Muscle of arm (tissue), 1 donor: ENCODE measurements at regions not wholly inside any gene's neighbourhood (a gene's known extent, or its start where the extent isn't known, plus 50 kb on each side); places are given as distances from the start of the nearest gene placed in this dataset.

Experiments used
- DNase-seq: peaks from one replicate; pipeline ENCODE4 v3.0.0-alpha.2; 2013

DNA sequence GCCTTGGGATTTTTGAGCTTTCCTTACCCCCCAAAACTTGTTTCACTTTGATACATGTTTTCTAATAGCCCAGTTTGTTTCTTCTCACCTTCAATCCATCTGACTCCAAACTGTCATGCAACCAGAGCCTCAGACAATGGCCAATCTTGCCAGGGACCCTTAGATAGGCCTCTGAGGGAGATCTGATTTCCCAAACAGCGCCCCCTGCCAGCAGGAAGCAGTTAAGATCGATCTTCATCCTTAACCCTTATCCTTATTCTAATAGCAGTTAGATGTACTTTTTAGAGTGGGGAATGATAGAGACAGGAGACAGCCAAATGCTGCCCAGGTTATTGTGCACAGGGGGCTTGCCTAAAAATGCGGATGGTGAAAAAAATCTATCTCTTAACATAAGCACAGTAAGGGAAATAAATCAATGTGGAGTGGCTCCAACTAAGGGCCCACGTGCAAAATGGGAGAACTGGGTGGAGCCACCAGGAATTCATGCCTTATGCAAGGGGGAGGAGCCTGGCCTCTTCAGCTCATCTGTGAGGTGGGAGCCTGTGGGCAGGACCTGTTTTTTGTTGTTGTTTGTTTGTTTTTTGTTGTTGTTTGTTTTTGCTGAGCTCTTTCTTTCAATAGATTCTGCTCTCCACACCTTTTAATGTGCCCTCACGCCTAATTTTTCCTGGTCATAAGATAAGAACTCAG, 833.6 kb upstream of the AGA start:
- no peak for DNase-seq

DNA sequence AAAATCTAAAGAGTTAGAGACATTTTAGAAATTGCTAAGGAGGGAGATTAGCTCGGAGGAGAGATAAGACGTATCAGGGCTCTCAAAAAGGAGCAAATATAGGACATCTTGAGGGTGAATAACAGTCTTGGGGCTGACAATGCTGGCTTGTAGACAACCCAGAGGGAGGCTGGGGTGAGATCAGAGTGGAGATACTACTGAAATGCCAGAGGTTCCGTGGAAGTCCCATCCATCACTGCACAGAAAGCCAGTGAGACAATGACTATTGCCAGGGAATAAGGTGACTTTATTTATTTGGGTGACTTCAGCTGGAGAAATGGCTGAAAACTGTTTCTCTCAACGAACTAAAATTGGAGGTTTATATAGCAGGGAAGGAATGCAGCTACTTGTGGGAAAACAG, 838.1 kb upstream of the AGA start:
- DNase-seq, result no peak

DNA sequence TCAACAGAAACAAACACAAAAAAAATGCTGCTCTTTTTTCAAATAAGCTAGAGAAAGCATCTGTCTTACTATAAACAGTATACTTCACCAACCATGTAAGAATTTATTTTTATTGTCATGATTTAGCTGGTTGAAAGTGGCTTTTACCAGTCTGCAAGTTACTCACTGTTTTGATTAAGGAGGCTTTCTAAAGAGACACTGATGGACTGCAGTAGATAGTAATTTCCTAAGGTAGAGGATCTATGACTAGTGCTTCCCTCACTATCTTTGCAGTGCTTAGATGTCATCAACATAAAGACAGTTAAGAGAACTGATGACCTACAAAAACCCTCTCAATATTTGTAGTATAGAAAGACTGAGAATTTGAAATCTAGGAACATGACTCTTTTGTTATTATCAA, 846.2 kb upstream of the AGA start:
- no peak for DNase-seq

DNA sequence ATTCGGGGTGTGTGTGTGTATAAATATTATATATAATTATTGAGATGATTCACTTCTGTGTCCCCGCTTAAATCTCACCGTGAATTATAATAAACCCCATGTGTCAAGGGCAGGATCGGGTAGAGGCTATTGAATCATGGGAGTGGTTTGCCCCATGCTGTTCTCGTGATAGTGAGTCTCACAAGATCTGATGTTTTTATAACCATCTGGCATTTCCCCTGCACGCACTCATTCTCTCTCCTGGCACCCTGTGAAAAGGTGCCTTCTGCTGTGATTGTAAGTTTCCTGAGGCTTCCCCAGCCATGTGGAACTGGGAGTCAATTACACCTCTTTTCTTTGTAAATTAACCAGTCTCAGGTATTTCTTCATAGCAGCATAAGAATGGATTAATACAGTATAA, 851.4 kb upstream of the AGA start:
- DNase-seq, result no peak

DNA sequence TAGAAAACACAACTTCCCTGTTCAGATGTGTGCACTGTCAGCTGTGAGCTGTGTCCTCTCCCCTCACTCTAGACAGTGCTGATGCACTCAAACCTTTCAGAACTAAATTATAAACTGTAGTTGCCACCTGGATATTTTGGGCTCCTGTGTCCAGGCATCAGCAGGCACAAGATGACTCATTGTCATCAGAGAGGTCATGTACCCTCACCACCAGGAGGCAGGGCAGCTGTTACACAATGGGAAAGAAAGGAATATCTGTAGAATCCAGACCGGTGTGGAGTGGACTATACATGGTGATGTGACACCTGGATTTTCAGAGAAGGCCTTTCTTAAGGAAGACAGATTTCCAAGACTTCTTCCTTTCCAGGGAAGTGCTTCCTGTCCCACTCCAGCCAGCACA, 854.4 kb upstream of the AGA start:
- DNase-seq, result no peak

DNA sequence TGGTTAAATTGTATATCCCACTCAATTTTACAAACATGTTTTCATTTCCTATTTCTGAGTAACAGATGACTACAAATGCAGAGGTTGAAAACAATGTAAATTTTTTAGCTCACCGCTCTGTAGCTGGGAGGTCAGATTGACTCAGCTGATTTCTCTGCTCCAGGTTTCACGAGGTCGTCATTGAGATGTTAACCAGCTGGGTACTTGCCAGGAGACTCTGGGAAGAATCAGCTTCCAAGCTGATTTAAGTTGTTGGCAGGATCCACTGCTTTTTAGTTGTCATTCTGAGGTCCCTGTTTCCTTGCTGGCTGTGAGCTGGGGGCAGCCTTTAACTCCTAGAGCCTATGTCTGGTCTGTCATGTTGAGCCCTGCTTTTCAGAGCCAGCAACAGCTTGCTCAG, 864.3 kb upstream of the AGA start:
- DNase-seq, result peak; percentile 2

DNA sequence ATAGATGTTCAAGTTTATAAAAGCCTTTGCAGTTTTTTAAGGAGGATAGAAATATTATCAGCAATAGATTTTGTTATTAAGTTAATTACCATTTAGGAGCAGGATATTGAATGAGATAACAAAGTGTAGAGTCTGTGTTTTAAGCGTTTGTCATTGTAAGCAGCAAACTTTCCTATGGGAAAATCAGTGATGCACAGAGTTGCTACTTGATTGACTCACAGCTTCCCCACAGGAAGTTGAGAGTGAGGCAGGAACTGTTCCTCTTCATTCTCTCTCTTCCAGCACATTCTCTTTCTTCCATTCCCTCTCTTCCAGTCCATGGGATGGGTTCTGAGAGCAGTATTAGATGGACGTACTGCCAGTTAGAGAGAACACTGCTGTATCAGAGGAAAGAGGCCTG, 867.7 kb upstream of the AGA start:
- no peak for DNase-seq

DNA sequence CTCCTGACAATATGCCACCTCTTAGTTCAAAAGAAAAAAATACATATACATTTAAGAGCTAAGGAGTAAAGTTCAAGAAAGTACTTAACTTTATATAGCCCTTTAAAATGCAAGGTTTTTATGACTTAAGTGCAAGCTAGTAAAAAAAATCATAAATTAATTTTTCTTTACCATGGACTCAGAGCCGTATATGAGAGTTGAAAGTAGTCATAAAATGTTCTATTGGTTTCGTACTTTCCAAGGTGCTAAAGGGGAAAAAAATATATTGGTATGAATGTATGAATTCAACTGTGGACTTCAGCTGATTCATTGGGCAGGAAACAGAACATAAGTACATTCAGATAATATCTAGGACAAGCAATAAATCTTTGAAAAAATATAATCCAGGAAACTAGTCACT, 869.8 kb upstream of the AGA start:
- DNase-seq, result no peak

DNA sequence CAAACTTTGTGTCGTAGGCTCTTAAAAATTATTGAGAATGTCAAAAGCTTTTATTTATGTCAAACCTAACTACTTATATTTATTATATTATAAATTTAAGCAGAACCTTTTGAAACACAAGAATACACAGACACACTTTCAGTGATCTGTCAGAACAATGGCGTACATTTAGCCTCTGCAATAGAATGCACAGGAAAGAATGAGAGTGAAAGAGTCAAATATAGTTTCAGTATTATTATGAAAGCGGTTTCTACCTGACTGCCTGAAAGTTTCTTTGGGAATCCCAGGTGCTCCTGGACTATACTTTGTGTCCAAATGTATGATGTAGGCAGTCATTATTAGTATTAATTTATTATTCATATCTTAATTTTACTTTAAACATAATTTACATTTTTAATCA, 872.0 kb upstream of the AGA start:
- no peak for DNase-seq

DNA sequence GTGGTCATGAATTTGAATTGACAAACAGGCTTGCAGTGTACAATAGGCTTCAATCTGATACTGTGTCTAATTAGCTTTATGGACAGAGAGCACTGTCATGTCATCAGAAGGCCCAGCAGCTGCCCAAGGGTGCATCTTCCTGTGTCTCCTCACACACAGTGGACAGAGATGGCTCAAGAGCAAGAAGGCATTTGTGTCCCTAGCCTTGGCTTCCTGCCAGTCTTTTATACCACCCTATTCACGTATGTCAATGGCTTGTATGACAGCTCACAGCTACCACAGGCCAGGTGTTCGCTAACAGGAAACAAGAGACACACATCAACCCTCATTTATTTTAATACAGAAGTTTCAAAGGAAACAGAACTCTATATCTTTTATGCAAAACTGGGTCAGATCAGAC, 874.0 kb upstream of the AGA start:
- DNase-seq, result no peak

DNA sequence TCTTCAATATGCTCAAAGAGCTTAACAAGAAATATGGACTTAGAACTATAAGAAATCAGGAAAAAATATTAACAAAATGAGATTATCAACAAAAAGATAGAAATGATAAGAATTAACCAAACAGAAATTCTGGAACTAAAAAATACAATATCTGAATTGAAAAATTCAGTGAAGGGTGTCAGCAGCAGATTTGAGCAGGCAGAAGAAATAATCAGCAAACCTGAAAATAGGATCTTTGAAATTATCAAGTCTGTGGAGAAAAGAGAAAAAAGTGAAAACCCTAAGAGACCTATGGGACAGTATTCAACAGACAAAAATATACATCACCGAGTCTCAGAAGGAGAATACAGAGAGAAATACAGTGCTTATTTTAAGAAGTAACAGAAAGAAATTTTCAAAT, 877.8 kb upstream of the AGA start:
- no peak for DNase-seq

DNA sequence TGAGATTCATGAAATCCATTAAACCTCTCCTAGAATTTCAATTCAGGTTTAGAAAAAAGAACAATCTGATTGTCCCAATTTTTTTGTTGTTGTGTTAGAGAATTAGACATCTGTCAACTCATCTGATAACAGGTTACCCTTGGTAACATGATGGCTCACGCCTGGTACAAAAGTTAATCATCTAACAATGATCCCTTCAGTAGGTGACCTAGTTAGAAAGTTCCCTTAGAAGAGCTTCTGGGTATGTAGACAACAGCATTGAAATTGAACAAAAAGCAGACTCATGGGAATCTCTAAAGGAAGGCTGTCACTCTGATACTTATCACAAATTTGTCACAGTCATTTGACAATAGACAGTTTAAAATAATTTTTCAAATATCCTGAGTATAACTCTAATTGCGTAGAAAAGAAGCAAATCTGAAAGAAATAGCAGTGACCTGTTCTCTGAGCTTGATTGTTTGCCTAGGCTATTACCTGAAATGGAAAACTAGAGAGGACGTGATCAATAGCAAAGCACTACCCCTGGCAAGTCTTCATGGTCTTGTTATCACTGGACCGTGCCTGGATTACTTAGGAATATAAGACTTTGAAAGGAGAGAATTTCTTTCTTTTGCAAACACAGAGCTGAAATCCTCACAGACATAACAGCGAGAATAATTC, 880.4 kb upstream of the AGA start:
- DNase-seq, result no peak

DNA sequence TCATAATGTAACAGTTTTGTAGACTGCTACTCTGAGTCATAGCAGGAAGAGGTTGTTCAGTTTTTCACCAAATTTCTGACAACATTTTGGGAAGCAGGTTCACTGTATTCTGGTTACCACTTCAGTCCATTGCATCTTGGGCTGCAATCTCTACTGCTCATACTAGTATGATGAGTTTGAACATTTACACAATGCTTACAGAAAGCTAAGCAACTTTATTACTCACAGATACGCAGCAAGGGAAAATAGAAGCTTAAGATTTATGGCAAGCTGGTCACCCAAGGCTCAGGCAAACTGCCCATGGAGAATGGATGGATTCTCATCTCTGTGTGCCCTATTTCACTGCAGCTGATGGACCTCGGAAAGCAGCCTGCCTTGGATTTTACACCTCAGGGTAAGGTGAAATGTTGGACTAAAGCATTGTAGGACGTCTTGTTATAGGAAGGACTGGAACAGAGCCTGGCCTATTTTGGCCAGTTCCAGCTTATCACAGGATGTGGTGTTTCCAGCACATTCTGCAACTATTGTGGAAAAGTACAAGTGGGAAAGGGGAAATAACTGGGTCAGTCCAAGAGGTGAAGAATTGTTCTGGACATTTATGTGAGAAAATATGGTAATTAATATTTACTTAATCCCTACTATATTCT, 887.1 kb upstream of the AGA start:
- DNase-seq, result no peak

DNA sequence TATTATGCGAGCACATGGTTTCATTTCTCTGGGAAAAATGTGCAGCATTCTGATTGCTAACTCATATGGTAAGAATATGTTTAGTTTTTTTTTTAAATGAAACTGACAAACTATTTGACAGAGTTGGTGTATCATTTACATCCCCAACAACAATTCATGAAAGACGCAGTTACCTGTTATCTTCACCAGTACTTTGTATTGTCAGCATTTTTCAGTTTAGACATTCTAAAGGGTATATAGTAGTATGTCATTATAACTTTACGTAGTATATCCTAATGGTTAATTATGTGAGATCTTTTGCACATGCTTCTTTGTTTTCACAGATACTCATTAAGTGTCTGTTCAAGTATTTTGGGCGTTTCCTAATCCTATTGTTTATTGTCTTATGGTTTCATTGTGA, 891.1 kb upstream of the AGA start:
- no peak for DNase-seq

DNA sequence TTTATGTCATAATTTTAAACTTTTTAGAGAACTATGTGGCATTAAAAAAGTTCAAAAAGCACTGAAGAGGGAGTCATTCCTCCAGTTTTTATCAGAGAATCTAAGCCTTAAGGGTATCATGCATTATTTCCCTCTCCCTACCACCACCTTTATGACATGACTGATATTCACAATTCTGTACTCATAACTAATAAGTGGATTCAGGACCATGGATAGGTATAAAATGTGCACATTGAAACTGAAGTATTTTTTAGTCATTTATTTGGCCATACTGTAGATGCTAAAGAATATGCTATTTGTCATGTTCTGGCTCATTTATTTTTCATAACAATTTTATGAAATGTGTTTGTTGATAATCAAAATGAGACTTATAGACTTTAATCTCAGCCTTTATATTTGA, 897.5 kb upstream of the AGA start:
- no peak for DNase-seq

DNA sequence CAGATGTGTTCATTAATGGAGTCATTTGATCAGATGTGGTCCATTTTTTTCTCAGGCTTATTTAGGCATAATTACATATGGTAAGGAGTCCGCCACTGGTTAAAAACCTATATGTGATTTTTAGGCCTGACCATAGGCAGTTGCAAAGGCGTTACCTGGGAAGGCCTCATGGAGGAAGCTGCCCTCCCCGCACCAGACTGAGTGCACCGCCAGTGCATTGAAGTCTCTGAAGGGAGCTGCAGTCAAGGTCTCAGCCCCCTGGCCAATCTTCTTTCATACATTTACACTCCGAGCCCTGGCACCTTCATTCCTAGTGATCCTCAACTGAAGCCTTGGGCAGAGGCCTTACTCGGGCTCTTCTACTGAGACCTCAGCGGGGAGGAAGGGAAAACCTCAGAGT, 898.2 kb upstream of the AGA start:
- DNase-seq, result no peak

DNA sequence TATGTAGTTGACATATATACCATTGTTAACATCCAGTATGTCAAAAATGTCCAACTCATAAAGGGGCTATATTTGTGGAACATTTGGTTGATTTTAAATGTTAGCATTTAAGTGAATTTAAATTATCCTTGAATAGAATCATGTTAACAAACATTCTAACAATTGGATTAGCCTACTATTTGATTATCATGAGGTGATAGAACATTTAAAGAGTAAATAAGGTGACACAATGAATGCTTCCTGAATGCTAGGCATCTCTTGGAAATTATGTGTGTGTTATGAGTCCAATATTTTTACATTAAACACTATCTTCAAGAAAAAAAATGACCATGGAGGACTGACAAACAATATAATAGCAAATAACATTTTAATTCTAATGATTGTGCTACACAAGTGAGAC, 901.9 kb upstream of the AGA start:
- no peak for DNase-seq

DNA sequence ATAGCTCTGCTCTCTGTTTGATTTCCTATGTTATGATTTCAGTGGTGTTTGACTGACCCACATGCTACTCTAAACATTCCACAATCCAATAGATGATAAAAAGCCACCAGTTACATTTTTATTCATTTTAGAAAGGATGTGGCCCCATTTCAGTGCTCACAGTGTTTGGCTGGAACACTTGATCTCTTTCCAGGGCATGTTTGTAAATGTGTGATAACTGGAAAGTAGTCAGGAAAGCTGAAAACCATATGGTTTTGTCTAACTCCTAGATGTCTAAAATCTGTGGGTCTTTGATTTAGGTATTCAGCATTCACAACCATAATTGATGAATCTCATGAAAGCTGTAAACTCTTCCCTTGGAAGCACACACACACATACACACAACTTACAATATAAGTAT, 904.9 kb upstream of the AGA start:
- no peak for DNase-seq

DNA sequence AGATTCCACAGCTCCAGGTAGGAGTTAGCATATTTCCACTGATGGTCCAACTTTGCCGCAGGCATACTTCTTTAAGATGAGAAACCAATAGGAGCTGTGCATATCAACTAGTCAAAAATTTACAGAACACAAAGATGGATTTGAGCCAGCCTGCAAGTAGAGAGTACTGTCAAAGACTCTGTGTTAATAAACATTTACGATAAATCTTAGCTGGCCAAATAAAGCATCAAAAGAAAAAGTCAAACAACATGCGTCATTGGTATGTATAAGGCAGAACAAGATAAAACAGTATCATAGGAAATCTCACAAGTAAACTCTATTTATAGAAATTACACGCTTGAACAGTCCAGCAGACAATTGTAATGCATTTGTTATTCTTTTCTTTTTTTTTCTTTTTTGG, 907.4 kb upstream of the AGA start:
- no peak for DNase-seq

DNA sequence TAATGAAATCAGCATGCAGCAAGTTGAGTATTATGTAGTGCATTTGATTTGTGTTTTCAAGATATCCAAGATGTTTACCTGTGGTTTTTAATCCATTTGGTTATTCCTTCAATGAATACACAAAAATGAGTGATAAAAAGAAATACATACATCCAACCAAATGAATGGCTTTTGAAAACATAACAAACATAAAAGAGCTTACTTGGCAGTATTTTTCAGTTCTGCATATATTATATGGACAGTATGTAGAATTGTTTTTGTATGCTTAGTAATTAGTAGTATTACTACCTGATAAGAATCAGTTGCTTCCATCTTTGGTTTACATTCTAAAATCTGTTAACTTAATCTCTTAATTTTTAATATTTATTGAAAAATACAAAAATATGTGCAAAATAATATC, 908.9 kb upstream of the AGA start:
- no peak for DNase-seq

DNA sequence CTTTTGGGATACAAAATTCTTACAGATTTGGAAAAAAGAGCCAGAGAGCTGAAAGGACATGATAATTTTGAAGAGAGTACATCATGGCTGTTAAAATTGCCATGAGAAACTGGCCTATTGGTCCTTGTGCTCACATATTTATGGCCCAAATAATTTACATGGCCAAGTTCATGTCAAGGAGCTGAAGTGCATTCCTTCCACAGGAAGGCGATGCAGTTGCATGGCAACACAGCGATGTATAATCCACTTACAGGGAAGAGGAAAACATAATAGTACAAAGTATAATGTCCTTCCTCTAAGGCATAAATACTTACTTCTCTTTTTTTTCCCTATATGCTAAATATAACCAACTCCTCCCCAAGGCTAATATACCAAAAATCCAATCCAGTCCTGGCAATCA, 914.5 kb upstream of the AGA start:
- DNase-seq, result no peak

DNA sequence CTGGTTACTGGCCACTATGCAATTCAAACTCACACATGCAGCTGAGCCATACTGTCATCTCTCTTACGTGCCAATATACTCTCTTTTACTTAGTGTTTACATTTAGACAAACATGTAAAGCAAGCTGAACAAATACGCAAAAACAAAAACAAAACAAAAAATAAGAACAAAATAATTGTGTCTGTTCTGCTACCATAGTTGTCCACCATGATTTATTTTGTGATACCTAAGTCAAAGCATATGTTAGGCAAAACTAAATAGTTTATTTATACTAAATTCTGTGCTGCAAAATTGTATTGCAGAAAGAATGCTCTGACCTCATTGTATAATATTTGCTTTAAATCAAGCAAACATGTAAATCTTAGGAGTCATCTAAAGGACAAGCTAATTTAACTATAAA, 943.2 kb upstream of the AGA start:
- no peak for DNase-seq

DNA sequence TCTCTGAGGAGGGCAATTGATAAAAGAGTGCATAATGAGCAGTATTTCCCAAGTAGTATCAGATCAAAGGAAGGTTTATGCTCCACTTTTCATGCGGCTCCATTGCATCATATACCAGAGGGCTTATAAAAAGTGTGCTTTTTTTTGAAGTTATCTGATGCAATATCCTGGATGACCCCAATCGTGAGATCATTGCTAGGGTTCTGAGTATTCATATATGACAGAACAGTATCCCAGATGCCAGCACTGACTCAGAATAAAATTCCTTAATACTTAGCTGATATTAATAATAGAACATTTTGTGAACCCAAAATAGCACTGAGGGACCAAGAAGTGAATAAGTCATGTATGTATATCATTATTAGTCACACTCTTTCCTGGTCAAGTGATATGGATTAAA, 945.5 kb upstream of the AGA start:
- DNase-seq, result peak; percentile 0

DNA sequence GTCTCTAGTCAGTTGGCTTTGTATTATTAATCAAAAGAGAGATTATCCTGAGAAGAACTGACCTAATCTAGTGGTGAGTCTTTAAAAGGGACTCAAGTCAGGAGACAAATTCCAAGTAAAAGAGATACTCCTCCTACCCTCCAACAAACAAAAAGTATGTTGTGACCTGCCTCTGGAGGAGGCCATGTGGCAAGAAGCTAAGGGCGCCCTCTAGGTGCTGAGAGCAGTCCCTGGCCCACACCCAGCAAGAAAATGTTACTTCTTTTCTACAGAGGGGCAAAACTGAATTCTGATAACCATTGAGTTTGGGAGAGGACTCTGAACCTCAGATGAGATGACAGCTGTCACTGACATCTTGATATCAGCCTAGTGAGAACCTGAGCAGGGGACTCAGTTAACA, 953.6 kb upstream of the AGA start:
- no peak for DNase-seq
